ENCODE measurements at regions not wholly inside any gene's neighbourhood (a gene's known extent, or its start where the extent isn't known, plus 50 kb on each side); places are given as distances from the start of the nearest gene placed in this dataset.

GRCh38 chrX:80537096-80537495 lies 116.8 kb downstream of the TENT5D start:
- Mint-ChIP-seq H3K27ac (ENCODE audit: low read depth, unreplicated experiment) (no peak overlapping the region), H3K4me3 (ENCODE audit: unreplicated experiment) (no peak overlapping the region), H3K9me3 (ENCODE audit: unreplicated experiment) (peaks cover 22% of the 10 kb centered on the region), H3K27me3 (ENCODE audit: insufficient read depth, unreplicated experiment) (no peaks in the 10 kb centered on the region), H3K4me1 (ENCODE audit: insufficient read depth, unreplicated experiment) (no peaks in the 10 kb centered on the region), H3K36me3 (ENCODE audit: insufficient read depth, unreplicated experiment) (no peaks in the 10 kb centered on the region)
- DNase-seq (ENCODE audit: unreplicated experiment): no peak
- intact Hi-C loops (cut with micrococcal nuclease): no loop called here
- ChIA-PET POLR2A (no interaction called here), CTCF (no interaction called here)
- TF ChIP-seq CTCF (IDR thresholded peaks at IDR 0.05; ENCODE audit: unreplicated experiment): no peak
- no TSS peak for BruUV-seq (replicated peaks)

DNA sequence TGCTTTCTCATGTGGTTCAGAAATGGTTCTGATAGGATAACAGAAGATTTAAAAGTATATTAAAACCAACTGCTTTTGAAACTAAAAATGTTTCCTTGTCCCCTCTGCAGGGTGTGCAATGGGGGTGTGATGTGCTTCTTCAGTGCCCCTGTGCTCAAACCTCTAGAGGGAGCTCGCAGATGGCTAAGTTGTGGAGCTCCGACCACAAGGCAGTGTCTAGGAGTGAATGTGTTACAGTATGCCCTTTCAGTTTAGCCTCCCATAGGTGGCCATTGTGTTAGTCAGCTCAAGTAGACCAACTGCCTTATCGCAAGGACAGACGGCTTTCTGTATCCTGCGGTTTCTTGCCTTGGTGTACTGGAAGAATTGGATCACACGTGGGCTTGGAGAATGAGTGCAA lies 130.5 kb downstream of the TENT5D start:
- TF ChIP-seq CTCF (IDR thresholded peaks at IDR 0.05; ENCODE audit: unreplicated experiment): no peak
- ChIA-PET CTCF (interaction anchor here (1.2 kb wide), 1 partner anchor 28 kb away, joined by 4 read pairs; no protein-coding TSS in a partner anchor), POLR2A (no interaction called here)
- Mint-ChIP-seq H3K36me3 (ENCODE audit: insufficient read depth, unreplicated experiment) (peaks cover 6% of the 10 kb centered on the region), H3K27me3 (ENCODE audit: insufficient read depth, unreplicated experiment) (no peaks in the 10 kb centered on the region), H3K4me3 (ENCODE audit: unreplicated experiment) (no peak overlapping the region), H3K9me3 (ENCODE audit: unreplicated experiment) (no peaks in the 10 kb centered on the region), H3K27ac (ENCODE audit: low read depth, unreplicated experiment) (no peak overlapping the region), H3K4me1 (ENCODE audit: insufficient read depth, unreplicated experiment) (no peaks in the 10 kb centered on the region)
- intact Hi-C loops (cut with micrococcal nuclease): no loop called here
- peak; percentile 9 for DNase-seq (ENCODE audit: unreplicated experiment)
- BruUV-seq (replicated peaks): no TSS peak

GRCh38 chrX:80556148-80556547 lies 135.9 kb downstream of the TENT5D start:
- H3K36me3 Mint-ChIP-seq (ENCODE audit: insufficient read depth, unreplicated experiment): peaks cover 6% of the 10 kb centered on the region
- no peak overlapping the region for H3K27ac Mint-ChIP-seq (ENCODE audit: low read depth, unreplicated experiment)
- H3K4me1 Mint-ChIP-seq (ENCODE audit: insufficient read depth, unreplicated experiment): no peaks in the 10 kb centered on the region
- ChIA-PET POLR2A (no interaction called here), CTCF (interaction anchor here (0.5 to 2.2 kb wide), 3 partner anchors 22 to 201 kb away, joined by 3 to 5 read pairs (median 3); no protein-coding TSS in a partner anchor)
- peaks cover 35% of the 10 kb centered on the region for H3K9me3 Mint-ChIP-seq (ENCODE audit: unreplicated experiment)
- BruUV-seq (replicated peaks): no TSS peak
- no peak for DNase-seq (ENCODE audit: unreplicated experiment)
- TF ChIP-seq CTCF (IDR thresholded peaks at IDR 0.05; ENCODE audit: unreplicated experiment): no peak
- H3K27me3 Mint-ChIP-seq (ENCODE audit: insufficient read depth, unreplicated experiment): no peaks in the 10 kb centered on the region
- H3K4me3 Mint-ChIP-seq (ENCODE audit: unreplicated experiment): no peak overlapping the region
- intact Hi-C loops (cut with micrococcal nuclease): no loop called here

- Mint-ChIP-seq H3K4me1 (ENCODE audit: insufficient read depth, unreplicated experiment) (no peaks in the 10 kb centered on the region), H3K27me3 (ENCODE audit: insufficient read depth, unreplicated experiment) (no peaks in the 10 kb centered on the region), H3K36me3 (ENCODE audit: insufficient read depth, unreplicated experiment) (no peaks in the 10 kb centered on the region), H3K27ac (ENCODE audit: low read depth, unreplicated experiment) (no peak overlapping the region), H3K9me3 (ENCODE audit: unreplicated experiment) (peaks cover 24% of the 10 kb centered on the region), H3K4me3 (ENCODE audit: unreplicated experiment) (no peak overlapping the region)
- DNase-seq (ENCODE audit: unreplicated experiment): no peak
- TF ChIP-seq CTCF (IDR thresholded peaks at IDR 0.05; ENCODE audit: unreplicated experiment): no peak
- ChIA-PET POLR2A (no interaction called here), CTCF (no interaction called here)
- intact Hi-C loops (cut with micrococcal nuclease): no loop called here
- no TSS peak for BruUV-seq (replicated peaks)
Measured at GRCh38 chrX:80572636-80573035, 152.4 kb downstream of the TENT5D start.
